ENCODE measurements at regions not wholly inside any gene's neighbourhood (a gene's known extent, or its start where the extent isn't known, plus 50 kb on each side); places are given as distances from the start of the nearest gene placed in this dataset.

- TF ChIP-seq CTCF (IDR thresholded peaks at IDR 0.05; ENCODE audit: insufficient read depth, low read length), result no peak
- no peak for DNase-seq (ENCODE audit: low read depth)
- H3K4me3 ChIP-seq (ENCODE audit: low read depth, low read length), result no peak overlapping the region
Measured at GRCh38 chr2:207353836-207354235, 175.9 kb upstream of the CREB1 start.

GRCh38 chr2:207354462-207354861 lies 175.3 kb upstream of the CREB1 start:
- no peak for DNase-seq (ENCODE audit: low read depth)
- no peak for TF ChIP-seq CTCF (IDR thresholded peaks at IDR 0.05; ENCODE audit: insufficient read depth, low read length)
- H3K4me3 ChIP-seq (ENCODE audit: low read depth, low read length), result no peak overlapping the region

- DNase-seq (ENCODE audit: low read depth), result no peak
- H3K4me3 ChIP-seq (ENCODE audit: low read depth, low read length), result no peak overlapping the region
- TF ChIP-seq CTCF (IDR thresholded peaks at IDR 0.05; ENCODE audit: insufficient read depth, low read length), result no peak
Measured at GRCh38 chr2:207356567-207356966, 173.2 kb upstream of the CREB1 start.

GRCh38 chr2:207357216-207357615 lies 172.5 kb upstream of the CREB1 start:
- DNase-seq (ENCODE audit: low read depth), result no peak
- no peak for TF ChIP-seq CTCF (IDR thresholded peaks at IDR 0.05; ENCODE audit: insufficient read depth, low read length)
- H3K4me3 ChIP-seq (ENCODE audit: low read depth, low read length), result no peak overlapping the region

GRCh38 chr2:207362716-207363115 lies 167.0 kb upstream of the CREB1 start:
- no peak overlapping the region for H3K4me3 ChIP-seq (ENCODE audit: low read depth, low read length)
- TF ChIP-seq CTCF (IDR thresholded peaks at IDR 0.05; ENCODE audit: insufficient read depth, low read length), result no peak
- DNase-seq (ENCODE audit: low read depth), result no peak

- no peak overlapping the region for H3K4me3 ChIP-seq (ENCODE audit: low read depth, low read length)
- no peak for TF ChIP-seq CTCF (IDR thresholded peaks at IDR 0.05; ENCODE audit: insufficient read depth, low read length)
- DNase-seq (ENCODE audit: low read depth), result no peak
Measured at GRCh38 chr2:207363761-207364290, 165.9 kb upstream of the CREB1 start.

GRCh38 chr2:207370646-207371045 lies 159.1 kb upstream of the CREB1 start:
- TF ChIP-seq CTCF (IDR thresholded peaks at IDR 0.05; ENCODE audit: insufficient read depth, low read length), result no peak
- no peak for DNase-seq (ENCODE audit: low read depth)
- no peak overlapping the region for H3K4me3 ChIP-seq (ENCODE audit: low read depth, low read length)
